HCT116 (cell line): ENCODE measurements at regions not wholly inside any gene's neighbourhood (a gene's known extent, or its start where the extent isn't known, plus 50 kb on each side); places are given as distances from the start of the nearest gene placed in this dataset.

Source experiments
- ATAC-seq: fragments of 200-7000 bp; cut with Tn5 transposase; 2 replicates; pipeline ENCODE4 v1.9.1; 2020; ENCODE audit warnings: mild to moderate bottlenecking, moderate library complexity
- BruUV-seq: library from RNA; stranded (reverse); fragments of 400-500 nt; replicated peaks from 2 replicates; lab custom pipeline; 2021; lab: Mats Ljungman, UMichigan
- CTCF ChIA-PET: fragments of 300-600 bp; sonication (Branson Sonifier 250); formaldehyde crosslinking; loops from one replicate; lab custom pipeline; 2021; ENCODE audit warnings: antibody characterized with exemption; lab: Charles Lee
- POLR2A ChIA-PET: fragments of 300-600, 350-600 bp; sonication (Branson Sonifier 250); formaldehyde crosslinking; loops from one replicate; lab custom pipeline; 2021; ENCODE audit warnings: antibody characterized with exemption; lab: Charles Lee
- RAD21 ChIA-PET, 2 experiments: fragments of 300-600 bp; sonication (Branson Sonifier 250); formaldehyde crosslinking; loops; one replicate each; lab custom pipeline; 2023; ENCODE audit warnings: low total read pairs in 2 of 2; ENCODE audit not compliant: uncharacterized antibody in 2 of 2, unreplicated experiment in 2 of 2, low non-redundant PET in 1 of 2; lab: Charles Lee
- DNase-seq: peaks from one replicate; pipeline ENCODE4 v3.0.0-alpha.2; 2010; ENCODE audit warnings: low read depth, low spot score
- H2AFZ ChIP-seq: fragments of 200-600 bp; shearing (Covaris generic), sonication (generic); 2 replicates; pipeline ENCODE4 v1.6.1; 2017; ENCODE audit warnings: low read depth, mixed run types, mixed read lengths, antibody characterized with exemption, low read length; ENCODE audit not compliant: poor library complexity, severe bottlenecking
- H3K27ac ChIP-seq: 2 replicates; pipeline ENCODE4 v1.5.1; 2012; ENCODE audit warnings: low read depth, low read length
- H3K27me3 ChIP-seq: fragments of 200-600 bp; sonication (generic); 2 replicates; pipeline ENCODE4 v1.6.1; 2016; ENCODE audit warnings: mixed run types, low read length, mixed read lengths; ENCODE audit not compliant: insufficient read depth
- H3K36me3 ChIP-seq, 2 experiments: fragments of 200-500 bp in 1 of 2; fragments of 200-600 bp in 1 of 2; sonication (Bioruptor generic) in 1 of 2; sonication (generic) in 1 of 2; 2 replicates each; pipeline versions ENCODE4 v1.5.1 to v1.6.1; 2014 to 2016; ENCODE audit warnings: low read length in 2 of 2, inconsistent platforms in 1 of 2, mixed read lengths in 1 of 2, mixed run types in 1 of 2; ENCODE audit not compliant: insufficient read depth in 2 of 2, control insufficient read depth in 1 of 2
- H3K4me1 ChIP-seq, 2 experiments: fragments of 200-600 bp in 1 of 2; sonication (generic) in 1 of 2; 2 replicates each; pipeline versions ENCODE4 v1.5.1 to v1.6.1; 2012 to 2017; ENCODE audit warnings: low read length in 2 of 2, inconsistent platforms in 1 of 2, mild to moderate bottlenecking in 1 of 2, mixed read lengths in 1 of 2, mixed run types in 1 of 2, moderate library complexity in 1 of 2; ENCODE audit not compliant: insufficient read depth in 2 of 2, control insufficient read depth in 1 of 2
- H3K4me2 ChIP-seq: fragments of 200-600 bp; sonication (generic); 2 replicates; pipeline ENCODE4 v1.6.1; 2017; ENCODE audit warnings: mixed run types, low read length, mixed read lengths
- H3K4me3 ChIP-seq, 2 experiments: fragments of 200-600 bp in 1 of 2; sonication (generic) in 1 of 2; replicated peaks in 1 of 2; 2 replicates each; pipeline ENCODE4 v1.5.1; 2011 to 2016; ENCODE audit warnings: low read length in 2 of 2, control low read depth in 1 of 2, low read depth in 1 of 2, mild to moderate bottlenecking in 1 of 2, mixed read lengths in 1 of 2, mixed run types in 1 of 2
- H3K79me2 ChIP-seq: fragments of 200-600 bp; sonication (generic); 2 replicates; pipeline ENCODE4 v1.6.1; 2017; ENCODE audit warnings: mild to moderate bottlenecking, mixed run types, low read length, moderate library complexity, mixed read lengths; ENCODE audit not compliant: insufficient read depth
- H3K9ac ChIP-seq: fragments of 200-600 bp; sonication (generic); 2 replicates; pipeline ENCODE4 v1.6.1; 2016; ENCODE audit warnings: low read length, mixed read lengths
- H3K9me2 ChIP-seq: fragments of 200-600 bp; sonication (generic), shearing (Covaris generic); 2 replicates; pipeline ENCODE4 v1.6.1; 2017; ENCODE audit warnings: mixed run types, mild to moderate bottlenecking, moderate library complexity; ENCODE audit not compliant: insufficient read depth
- H3K9me3 ChIP-seq, 2 experiments: fragments of 200-500 bp in 1 of 2; fragments of 200-600 bp in 1 of 2; sonication (Bioruptor generic) in 1 of 2; sonication (generic) in 1 of 2; 2 replicates each; pipeline ENCODE4 v1.6.1; 2014 to 2017; ENCODE audit warnings: low read length in 2 of 2, mixed read lengths in 2 of 2, inconsistent platforms in 1 of 2, low read depth in 1 of 2, mild to moderate bottlenecking in 1 of 2, mixed run types in 1 of 2, moderate library complexity in 1 of 2; ENCODE audit not compliant: control insufficient read depth in 1 of 2, insufficient read depth in 1 of 2
- H4K20me1 ChIP-seq: fragments of 200-600 bp; sonication (generic), shearing (Covaris generic); 2 replicates; pipeline ENCODE4 v1.6.1; 2017; ENCODE audit warnings: mixed run types, mild to moderate bottlenecking, moderate library complexity; ENCODE audit not compliant: insufficient read depth
- CEBPB ChIP-seq: IDR thresholded peaks from 2 replicates; pipeline ENCODE4 v1.6.1; 2012; ENCODE audit warnings: low read depth
- EGR1 ChIP-seq: IDR thresholded peaks from 2 replicates; pipeline ENCODE4 v1.6.1; 2012; ENCODE audit warnings: low read depth
- EZH2 ChIP-seq: fragments of 200-600 bp; sonication (generic); IDR thresholded peaks from 2 replicates; pipeline ENCODE4 v1.6.1; 2017; ENCODE audit warnings: antibody characterized with exemption, mixed run types
- EZH2phosphoT487 ChIP-seq: fragments of 200-600 bp; IDR thresholded peaks from 2 replicates; pipeline ENCODE4 v1.6.1; 2018; ENCODE audit warnings: antibody characterized with exemption, borderline replicate concordance
- POLR2AphosphoS5 ChIP-seq: IDR thresholded peaks from 2 replicates; pipeline ENCODE4 v1.6.1; 2011; ENCODE audit warnings: mild to moderate bottlenecking, low read depth, low read length, moderate library complexity
- RAD21 ChIP-seq: IDR thresholded peaks from 2 replicates; pipeline ENCODE4 v1.6.1; 2012; ENCODE audit warnings: low read depth, mild to moderate bottlenecking
- REST ChIP-seq: IDR thresholded peaks from 2 replicates; pipeline ENCODE4 v1.6.1; 2012; ENCODE audit warnings: low read depth
- SIN3A ChIP-seq: IDR thresholded peaks from 2 replicates; pipeline ENCODE4 v1.6.1; 2012; ENCODE audit warnings: low read depth
- SP1 ChIP-seq: IDR thresholded peaks from 2 replicates; pipeline ENCODE4 v1.6.1; 2012; ENCODE audit warnings: low read depth
- YY1 ChIP-seq: IDR thresholded peaks from 2 replicates; pipeline ENCODE4 v1.6.1; 2011; ENCODE audit warnings: low read length, low read depth, moderate library complexity, mild to moderate bottlenecking; ENCODE audit not compliant: insufficient replicate concordance; ENCODE audit errors: extremely low read depth
- ZNF274 ChIP-seq: fragments of 200-500 bp; sonication (Bioruptor generic); IDR thresholded peaks from 2 replicates; pipeline ENCODE4 v1.6.1; 2014; ENCODE audit warnings: mild to moderate bottlenecking, low read depth, low read length, inconsistent platforms
- intact Hi-C: fragments of 100-400 bp; cut with micrococcal nuclease; formaldehyde crosslinking; loops from 2 replicates; pipeline ENCODE4 v1.10.0; 2022
- TF ChIP-seq, protein P1 (sequence below): IDR thresholded peaks from 2 replicates; pipeline ENCODE4 v1.6.1; 2011; ENCODE audit warnings: mild to moderate bottlenecking, low read length, moderate library complexity; ENCODE audit not compliant: insufficient replicate concordance; ENCODE audit errors: extremely low read depth
- TF ChIP-seq, protein P2 (sequence below), 3 experiments: fragments of 200-600 bp in 1 of 3; sonication (generic) in 1 of 3; IDR thresholded peaks in 2 of 3; conservative IDR thresholded peaks in 1 of 3; 2 replicates each; pipeline ENCODE4 v1.5.1; 2012 to 2017; ENCODE audit warnings: low read depth in 2 of 3, low read length in 2 of 3, antibody characterized with exemption in 1 of 3, borderline replicate concordance in 1 of 3, control low read depth in 1 of 3, mild to moderate bottlenecking in 1 of 3, mixed read lengths in 1 of 3, mixed run types in 1 of 3, moderate library complexity in 1 of 3; ENCODE audit not compliant: insufficient read depth in 1 of 3
- TF ChIP-seq, protein P3 (sequence below): IDR thresholded peaks from 2 replicates; pipeline ENCODE4 v1.6.1; 2012

- no peaks in the 10 kb centered on the region for H4K20me1 ChIP-seq
- ATAC-seq (no peak), DNase-seq (no peak)
- RAD21 ChIA-PET, result no interaction called here
- no peak overlapping the region for H2AFZ ChIP-seq
- H3K36me3 ChIP-seq, result no peaks in the 10 kb centered on the region
- H3K27me3 ChIP-seq, result no peaks in the 10 kb centered on the region
- H3K9ac ChIP-seq, result no peak overlapping the region
- POLR2A ChIA-PET, result interaction anchor here (1.4 kb wide), 1 partner anchor 478 kb away, joined by 3 read pairs; no protein-coding TSS in a partner anchor
- CTCF ChIA-PET, result no interaction called here
- H3K9me2 ChIP-seq, result no peaks in the 10 kb centered on the region
- no TSS peak for BruUV-seq
- H3K27ac ChIP-seq, result no peak overlapping the region
- H3K4me1 ChIP-seq, result peaks cover 0 to 11% of the 10 kb centered on the region in 2 experiments; a peak in 1 of 4 replicates
- H3K79me2 ChIP-seq, result no peaks in the 10 kb centered on the region
- H3K4me3 ChIP-seq, result no peak overlapping the region
- no peaks in the 10 kb centered on the region for H3K9me3 ChIP-seq
- intact Hi-C loops, result no loop called here
- H3K4me2 ChIP-seq, result no peak overlapping the region
- TF ChIP-seq, protein P1, sequence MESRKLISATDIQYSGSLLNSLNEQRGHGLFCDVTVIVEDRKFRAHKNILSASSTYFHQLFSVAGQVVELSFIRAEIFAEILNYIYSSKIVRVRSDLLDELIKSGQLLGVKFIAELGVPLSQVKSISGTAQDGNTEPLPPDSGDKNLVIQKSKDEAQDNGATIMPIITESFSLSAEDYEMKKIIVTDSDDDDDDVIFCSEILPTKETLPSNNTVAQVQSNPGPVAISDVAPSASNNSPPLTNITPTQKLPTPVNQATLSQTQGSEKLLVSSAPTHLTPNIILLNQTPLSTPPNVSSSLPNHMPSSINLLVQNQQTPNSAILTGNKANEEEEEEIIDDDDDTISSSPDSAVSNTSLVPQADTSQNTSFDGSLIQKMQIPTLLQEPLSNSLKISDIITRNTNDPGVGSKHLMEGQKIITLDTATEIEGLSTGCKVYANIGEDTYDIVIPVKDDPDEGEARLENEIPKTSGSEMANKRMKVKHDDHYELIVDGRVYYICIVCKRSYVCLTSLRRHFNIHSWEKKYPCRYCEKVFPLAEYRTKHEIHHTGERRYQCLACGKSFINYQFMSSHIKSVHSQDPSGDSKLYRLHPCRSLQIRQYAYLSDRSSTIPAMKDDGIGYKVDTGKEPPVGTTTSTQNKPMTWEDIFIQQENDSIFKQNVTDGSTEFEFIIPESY, result no peak
- TF ChIP-seq, protein P2, sequence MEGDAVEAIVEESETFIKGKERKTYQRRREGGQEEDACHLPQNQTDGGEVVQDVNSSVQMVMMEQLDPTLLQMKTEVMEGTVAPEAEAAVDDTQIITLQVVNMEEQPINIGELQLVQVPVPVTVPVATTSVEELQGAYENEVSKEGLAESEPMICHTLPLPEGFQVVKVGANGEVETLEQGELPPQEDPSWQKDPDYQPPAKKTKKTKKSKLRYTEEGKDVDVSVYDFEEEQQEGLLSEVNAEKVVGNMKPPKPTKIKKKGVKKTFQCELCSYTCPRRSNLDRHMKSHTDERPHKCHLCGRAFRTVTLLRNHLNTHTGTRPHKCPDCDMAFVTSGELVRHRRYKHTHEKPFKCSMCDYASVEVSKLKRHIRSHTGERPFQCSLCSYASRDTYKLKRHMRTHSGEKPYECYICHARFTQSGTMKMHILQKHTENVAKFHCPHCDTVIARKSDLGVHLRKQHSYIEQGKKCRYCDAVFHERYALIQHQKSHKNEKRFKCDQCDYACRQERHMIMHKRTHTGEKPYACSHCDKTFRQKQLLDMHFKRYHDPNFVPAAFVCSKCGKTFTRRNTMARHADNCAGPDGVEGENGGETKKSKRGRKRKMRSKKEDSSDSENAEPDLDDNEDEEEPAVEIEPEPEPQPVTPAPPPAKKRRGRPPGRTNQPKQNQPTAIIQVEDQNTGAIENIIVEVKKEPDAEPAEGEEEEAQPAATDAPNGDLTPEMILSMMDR (IDR thresholded peaks at IDR 0.05 in 2 of 3, conservative IDR thresholded peaks at IDR 0.05 in 1 of 3; ENCODE audit: borderline replicate concordance in 1 of 3, insufficient read depth in 1 of 3, low read depth in 2 of 3, low read length in 2 of 3), result no peak
- no peak for TF ChIP-seq REST
- TF ChIP-seq EGR1, result no peak
- no peak for TF ChIP-seq POLR2AphosphoS5
- TF ChIP-seq YY1, result no peak
- no peak for TF ChIP-seq SIN3A
- TF ChIP-seq ZNF274, result no peak
- TF ChIP-seq EZH2, result no peak
- TF ChIP-seq RAD21, result no peak
- TF ChIP-seq EZH2phosphoT487, result no peak
- TF ChIP-seq, protein P3, sequence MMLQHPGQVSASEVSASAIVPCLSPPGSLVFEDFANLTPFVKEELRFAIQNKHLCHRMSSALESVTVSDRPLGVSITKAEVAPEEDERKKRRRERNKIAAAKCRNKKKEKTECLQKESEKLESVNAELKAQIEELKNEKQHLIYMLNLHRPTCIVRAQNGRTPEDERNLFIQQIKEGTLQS, result no peak
- TF ChIP-seq SP1, result no peak
- TF ChIP-seq CEBPB, result no peak
Measured at GRCh38 chr2:120596990-120597594, 138.6 kb upstream of the GLI2 start.
